H1 (cell line): ENCODE measurements at regions not wholly inside any gene's neighbourhood (a gene's known extent, or its start where the extent isn't known, plus 50 kb on each side); places are given as distances from the start of the nearest gene placed in this dataset.

ENCODE experiments used
- CTCF ChIA-PET: fragments of 300-600 bp; sonication (Branson Sonifier 250); formaldehyde crosslinking; loops from one replicate; lab custom pipeline; 2021; ENCODE audit not compliant: partially characterized antibody; lab: Charles Lee
- POLR2A ChIA-PET: fragments of 300-600 bp; sonication (Branson Sonifier 250); formaldehyde crosslinking; loops from one replicate; lab custom pipeline; 2021; ENCODE audit warnings: inconsistent platforms; ENCODE audit not compliant: partially characterized antibody; lab: Charles Lee
- DNase-seq, 2 experiments: peaks; one replicate each; pipeline versions ENCODE4 v3.0.0 to v3.0.0-alpha.2; 2010 to 2022; ENCODE audit warnings: low spot score in 2 of 2, low read depth in 1 of 2, mixed read lengths in 1 of 2
- FAIRE-seq: peaks from 2 replicates; lab custom pipeline; 2011; peaks lifted over from hg19 to GRCh38; lab: Jason Lieb, UNC
- H2AFZ ChIP-seq: 2 replicates; pipeline ENCODE4 v1.8.1; 2012; ENCODE audit warnings: low read length, inconsistent platforms
- H2AK5ac ChIP-seq: 2 replicates; pipeline ENCODE4 v1.6.1; 2013; ENCODE audit warnings: low read depth, low read length
- H2BK120ac ChIP-seq: replicated peaks from 2 replicates; pipeline ENCODE3; 2013; ENCODE audit warnings: low read depth, low read length, inconsistent platforms
- H2BK12ac ChIP-seq: 2 replicates; pipeline ENCODE4 v1.6.1; 2013; ENCODE audit warnings: low read depth, low read length
- H2BK15ac ChIP-seq: 2 replicates; pipeline ENCODE4 v1.6.1; 2013; ENCODE audit warnings: low read length
- H2BK20ac ChIP-seq: 2 replicates; pipeline ENCODE4 v1.6.1; 2013; ENCODE audit warnings: low read length
- H2BK5ac ChIP-seq: 2 replicates; pipeline ENCODE4 v1.6.1; 2013; ENCODE audit warnings: low read depth, low read length
- H3K14ac ChIP-seq: 2 replicates; pipeline ENCODE4 v1.6.1; 2013; ENCODE audit warnings: inconsistent platforms; ENCODE audit not compliant: insufficient read length
- H3K18ac ChIP-seq: 2 replicates; pipeline ENCODE4 v1.6.1; 2013; ENCODE audit warnings: low read length; ENCODE audit errors: extremely low read depth
- H3K23ac ChIP-seq: 2 replicates; pipeline ENCODE4 v1.6.1; 2013; ENCODE audit warnings: inconsistent platforms; ENCODE audit not compliant: insufficient read length
- H3K23me2 ChIP-seq: 2 replicates; pipeline ENCODE4 v1.6.1; 2013; ENCODE audit warnings: low read depth, low read length
- H3K27ac ChIP-seq: 2 replicates; pipeline ENCODE4 v1.6.1; 2011; ENCODE audit warnings: low read depth, low read length, inconsistent platforms
- H3K27me3 ChIP-seq, 4 experiments: replicated peaks in 1 of 4; 1 replicate in 1 of 4; 2 replicates in 3 of 4; pipeline versions ENCODE4 v1.6.1 to v1.8.1; 2011 to 2013; ENCODE audit warnings: low read length in 3 of 4, mild to moderate bottlenecking in 3 of 4, inconsistent platforms in 2 of 4, mixed read lengths in 2 of 4, moderate library complexity in 1 of 4; ENCODE audit not compliant: control insufficient read depth in 3 of 4, insufficient read depth in 3 of 4; ENCODE audit errors: extremely low read depth in 1 of 4
- H3K36me3 ChIP-seq, 4 experiments: 2 replicates each; pipeline versions ENCODE4 v1.6.1 to v1.8.1; 2011 to 2013; ENCODE audit warnings: mild to moderate bottlenecking in 4 of 4, low read length in 3 of 4, moderate library complexity in 2 of 4, control low read depth in 1 of 4, inconsistent platforms in 1 of 4; ENCODE audit not compliant: insufficient read depth in 4 of 4, control insufficient read depth in 2 of 4
- H3K4ac ChIP-seq: replicated peaks from 2 replicates; pipeline ENCODE3; 2013; ENCODE audit warnings: low read length, low read depth, mixed read lengths, inconsistent platforms; ENCODE audit not compliant: insufficient read length
- H3K4me1 ChIP-seq, 4 experiments: replicated peaks in 1 of 4; 1 replicate in 1 of 4; 2 replicates in 3 of 4; pipeline versions ENCODE4 v1.6.1 to v1.8.1; 2011 to 2013; ENCODE audit warnings: low read length in 3 of 4, inconsistent platforms in 2 of 4, mixed read lengths in 1 of 4; ENCODE audit not compliant: insufficient read depth in 4 of 4, control insufficient read depth in 3 of 4
- H3K4me2 ChIP-seq, 2 experiments: 2 replicates each; pipeline versions ENCODE4 v1.6.1 to v1.8.1; 2011 to 2013; ENCODE audit warnings: low read depth in 2 of 2, low read length in 2 of 2, control low read depth in 1 of 2, inconsistent platforms in 1 of 2, mild to moderate bottlenecking in 1 of 2; ENCODE audit not compliant: insufficient read depth in 1 of 2
- H3K4me3 ChIP-seq, 4 experiments: fragments of 200-600, 300-600 bp in 1 of 4; sonication (generic), shearing (Covaris generic), sonication (Bioruptor Twin) in 1 of 4; 2 replicates each; pipeline versions ENCODE4 v1.5.1 to v1.8.1; 2011 to 2016; ENCODE audit warnings: low read length in 4 of 4, low read depth in 3 of 4, control low read depth in 2 of 4, inconsistent platforms in 2 of 4, mild to moderate bottlenecking in 2 of 4, mixed read lengths in 1 of 4, moderate library complexity in 1 of 4; ENCODE audit not compliant: insufficient read depth in 2 of 4; ENCODE audit errors: extremely low read depth in 1 of 4
- H3K56ac ChIP-seq: replicated peaks from 2 replicates; pipeline ENCODE3; 2013; ENCODE audit warnings: low read depth, mild to moderate bottlenecking, mixed read lengths, low read length, inconsistent platforms; ENCODE audit not compliant: insufficient read length
- H3K79me1 ChIP-seq: 2 replicates; pipeline ENCODE4 v1.6.1; 2013; ENCODE audit warnings: low read depth, low read length, control low read depth
- H3K79me2 ChIP-seq, 2 experiments: 2 replicates each; pipeline versions ENCODE4 v1.6.1 to v1.8.1; 2012 to 2013; ENCODE audit warnings: low read length in 2 of 2, mild to moderate bottlenecking in 2 of 2, inconsistent platforms in 1 of 2; ENCODE audit not compliant: insufficient read depth in 2 of 2, control insufficient read depth in 1 of 2
- H3K9ac ChIP-seq, 4 experiments: replicated peaks in 1 of 4; 1 replicate in 1 of 4; 2 replicates in 3 of 4; pipeline versions ENCODE4 v1.6.1 to v1.8.1; 2011 to 2013; ENCODE audit warnings: low read depth in 3 of 4, low read length in 3 of 4, control low read depth in 2 of 4, mild to moderate bottlenecking in 2 of 4, moderate library complexity in 2 of 4, inconsistent platforms in 1 of 4; ENCODE audit errors: extremely low read depth in 1 of 4
- H3K9me3 ChIP-seq, 2 experiments: 2 replicates each; pipeline versions ENCODE4 v1.6.1 to v1.8.1; 2012 to 2013; ENCODE audit warnings: mild to moderate bottlenecking in 2 of 2, moderate library complexity in 2 of 2, control low read depth in 1 of 2, inconsistent platforms in 1 of 2, low read depth in 1 of 2, low read length in 1 of 2, mixed read lengths in 1 of 2; ENCODE audit not compliant: insufficient read depth in 2 of 2
- H4K20me1 ChIP-seq, 2 experiments: replicated peaks in 1 of 2; 2 replicates each; pipeline versions ENCODE3 to v1.8.1; 2011 to 2013; ENCODE audit warnings: inconsistent platforms in 2 of 2, low read length in 2 of 2, mild to moderate bottlenecking in 1 of 2; ENCODE audit not compliant: insufficient read depth in 2 of 2, control insufficient read depth in 1 of 2
- H4K5ac ChIP-seq: 2 replicates; pipeline ENCODE4 v1.6.1; 2013; ENCODE audit warnings: low read length, low read depth, mixed read lengths, inconsistent platforms; ENCODE audit not compliant: insufficient read length
- H4K8ac ChIP-seq: 2 replicates; pipeline ENCODE4 v1.8.0; 2013; ENCODE audit warnings: mild to moderate bottlenecking, moderate library complexity, low read length, inconsistent platforms; ENCODE audit not compliant: insufficient read depth; ENCODE audit errors: extremely low read depth
- H4K91ac ChIP-seq: replicated peaks from 2 replicates; pipeline ENCODE3; 2013; ENCODE audit warnings: low read length, mixed read lengths, inconsistent platforms; ENCODE audit not compliant: insufficient read length
- WGBS, 2 experiments: shearing (Covaris generic) in 1 of 2; methylation state at CpG; one replicate each; pipeline versions ENCODE4 v1.1.6 to v1.1.7; 2013 to 2015; ENCODE audit warnings: low lambda C conversion rate in 2 of 2, mixed read lengths in 2 of 2, inconsistent platforms in 1 of 2, low coverage in 1 of 2, missing lambda C conversion rate in 1 of 2; ENCODE audit not compliant: insufficient replicate concordance in 2 of 2, insufficient coverage in 1 of 2, insufficient read length in 1 of 2; ENCODE audit errors: extremely low coverage in 1 of 2, missing lambda C conversion rate in 1 of 2; 5-methylcytosine and 5-hydroxymethylcytosine counted together
- TF ChIP-seq, protein P1 (sequence below): IDR thresholded peaks from 2 replicates; pipeline ENCODE4 v1.6.1; 2011; ENCODE audit warnings: low read depth, mild to moderate bottlenecking, low read length; ENCODE audit not compliant: insufficient read depth

GRCh38 chr1:39151267-39151666 is 53.2 kb upstream of the MACF1 start:
- DNase-seq = no peak
- TF ChIP-seq, protein P1, sequence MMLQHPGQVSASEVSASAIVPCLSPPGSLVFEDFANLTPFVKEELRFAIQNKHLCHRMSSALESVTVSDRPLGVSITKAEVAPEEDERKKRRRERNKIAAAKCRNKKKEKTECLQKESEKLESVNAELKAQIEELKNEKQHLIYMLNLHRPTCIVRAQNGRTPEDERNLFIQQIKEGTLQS = no peak
- peaks cover 7 to 88% of the 10 kb centered on the region in 2 experiments; a peak in 3 of 4 replicates for H3K79me2 ChIP-seq
- no peak overlapping the region for H2AFZ ChIP-seq
- no peaks in the 10 kb centered on the region for H4K20me1 ChIP-seq
- ChIA-PET CTCF (interaction anchor here (0.6 to 6.6 kb wide), 6 partner anchors 10 to 75 kb away, joined by 3 to 41 read pairs (median 6); no protein-coding TSS in a partner anchor), POLR2A (interaction anchor here (0.6 to 2.8 kb wide), 3 partner anchors 10 to 45 kb away, joined by 3 to 17 read pairs (median 11); no protein-coding TSS in a partner anchor)
- no peak overlapping the region for H4K5ac ChIP-seq
- H2BK20ac ChIP-seq = 0 out of 2 replicates have a peak overlapping the region, but pooled peaks have one; percentile 19
- H3K4me2 ChIP-seq = no peak overlapping the region
- no peak overlapping the region for H4K91ac ChIP-seq
- no peak overlapping the region for H2BK120ac ChIP-seq
- peak overlapping the region; percentile 83; the same call in 1 of the 2 replicates for H2BK5ac ChIP-seq
- H3K4me3 ChIP-seq = no peak overlapping the region
- H2AK5ac ChIP-seq = peak overlapping the region; percentile 69; the same call in 1 of the 2 replicates
- H3K23me2 ChIP-seq = no peaks in the 10 kb centered on the region
- no peak overlapping the region for H3K23ac ChIP-seq
- no peak overlapping the region for H3K14ac ChIP-seq
- H3K56ac ChIP-seq = no peak overlapping the region
- H3K9me3 ChIP-seq = no peaks in the 10 kb centered on the region
- H3K27ac ChIP-seq = no peak overlapping the region; the same call in 1 of the 2 replicates
- WGBS, 2 experiments = 58% methylated on average over 3 of the region's 3 CpGs; no CpG with 5 or more reads in 1 of the 2 experiments
- H2BK15ac ChIP-seq = no peak overlapping the region
- H3K36me3 ChIP-seq = no peaks in the 10 kb centered on the region
- no peak overlapping the region for H3K18ac ChIP-seq
- H3K79me1 ChIP-seq = no peaks in the 10 kb centered on the region; the same call in 1 of the 2 replicates
- no peak overlapping the region for H2BK12ac ChIP-seq
- H3K4me1 ChIP-seq = peaks cover 1 to 29% (median 24%) of the 10 kb centered on the region in 4 experiments
- no peak for FAIRE-seq
- no peak overlapping the region for H3K9ac ChIP-seq
- H4K8ac ChIP-seq = no peak overlapping the region
- no peak overlapping the region for H3K4ac ChIP-seq
- no peaks in the 10 kb centered on the region for H3K27me3 ChIP-seq
